Suppressor macrophage (primary cell): ENCODE measurements at regions not wholly inside any gene's neighbourhood (a gene's known extent, or its start where the extent isn't known, plus 50 kb on each side); places are given as distances from the start of the nearest gene placed in this dataset.

Source experiments
- DNase-seq, 4 experiments: peaks; one replicate each; pipeline ENCODE4 v3.0.0-alpha.2; 2020 to 2022

- DNase-seq, result no peak
Measured at GRCh38 chr3:182730675-182731042, 62.6 kb upstream of the ATP11B start.

DNA sequence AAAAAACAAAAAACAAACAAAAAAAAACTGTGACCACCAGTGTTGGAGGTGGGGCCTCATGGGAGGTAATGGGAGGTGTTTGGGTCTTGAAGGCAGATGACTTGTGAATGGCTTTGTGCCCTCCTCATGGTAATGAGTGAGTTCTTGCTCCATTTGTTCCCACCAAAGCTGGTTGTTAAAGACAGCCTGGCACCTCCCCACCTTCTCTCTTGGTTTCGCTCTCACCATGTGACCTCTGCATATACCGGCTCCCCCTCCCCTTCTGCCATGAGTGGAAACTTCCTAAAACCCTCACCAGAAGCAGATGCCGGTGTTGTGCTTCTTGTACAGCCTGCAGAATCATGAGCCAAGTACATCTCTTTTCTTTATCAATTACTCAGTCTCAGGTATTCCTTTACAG is 61.5 kb upstream of the ATP11B start:
- DNase-seq, result no peak

DNA sequence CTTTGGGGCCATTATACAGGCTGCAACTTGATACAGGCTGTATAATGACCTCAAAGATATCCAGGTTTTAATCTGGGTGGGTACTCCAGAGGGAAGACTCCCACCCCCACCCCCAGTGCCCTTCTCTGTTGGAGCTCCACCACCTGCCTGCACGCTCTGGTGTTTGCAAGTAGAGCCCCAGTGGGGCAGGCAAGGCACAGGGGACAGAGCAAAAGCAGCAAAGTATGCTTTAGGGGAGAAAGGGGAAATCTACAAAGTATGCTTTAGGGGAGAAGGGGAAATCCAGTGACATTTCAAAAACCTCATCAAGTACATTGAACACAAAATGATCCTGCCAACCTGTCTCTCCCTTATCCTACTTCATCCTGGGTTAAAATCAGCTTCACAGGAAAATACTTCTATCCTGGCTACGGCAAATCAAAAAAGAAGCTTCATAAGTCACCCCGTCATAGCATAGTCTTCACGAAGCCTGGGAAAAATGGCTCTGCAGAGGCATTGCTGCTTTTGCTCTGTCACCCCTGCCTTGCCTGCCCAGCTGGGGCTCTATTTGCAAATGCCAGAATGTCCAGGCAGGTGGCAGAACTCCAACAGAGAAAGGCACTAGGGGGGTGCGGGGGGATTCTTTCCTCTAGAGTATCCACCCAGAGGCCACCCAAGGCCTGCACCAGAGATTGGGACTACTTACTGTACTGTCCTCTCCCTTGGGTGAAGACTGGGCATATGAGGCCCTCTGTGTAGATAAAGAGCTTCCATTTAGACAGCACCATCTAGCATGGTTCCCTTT is 60.9 kb upstream of the ATP11B start:
- no peak for DNase-seq

- DNase-seq, result no peak
Measured at GRCh38 chr3:182735672-182736071, 57.6 kb upstream of the ATP11B start.

- DNase-seq, result no peak
Measured at GRCh38 chr3:182737825-182738224, 55.5 kb upstream of the ATP11B start.

DNA sequence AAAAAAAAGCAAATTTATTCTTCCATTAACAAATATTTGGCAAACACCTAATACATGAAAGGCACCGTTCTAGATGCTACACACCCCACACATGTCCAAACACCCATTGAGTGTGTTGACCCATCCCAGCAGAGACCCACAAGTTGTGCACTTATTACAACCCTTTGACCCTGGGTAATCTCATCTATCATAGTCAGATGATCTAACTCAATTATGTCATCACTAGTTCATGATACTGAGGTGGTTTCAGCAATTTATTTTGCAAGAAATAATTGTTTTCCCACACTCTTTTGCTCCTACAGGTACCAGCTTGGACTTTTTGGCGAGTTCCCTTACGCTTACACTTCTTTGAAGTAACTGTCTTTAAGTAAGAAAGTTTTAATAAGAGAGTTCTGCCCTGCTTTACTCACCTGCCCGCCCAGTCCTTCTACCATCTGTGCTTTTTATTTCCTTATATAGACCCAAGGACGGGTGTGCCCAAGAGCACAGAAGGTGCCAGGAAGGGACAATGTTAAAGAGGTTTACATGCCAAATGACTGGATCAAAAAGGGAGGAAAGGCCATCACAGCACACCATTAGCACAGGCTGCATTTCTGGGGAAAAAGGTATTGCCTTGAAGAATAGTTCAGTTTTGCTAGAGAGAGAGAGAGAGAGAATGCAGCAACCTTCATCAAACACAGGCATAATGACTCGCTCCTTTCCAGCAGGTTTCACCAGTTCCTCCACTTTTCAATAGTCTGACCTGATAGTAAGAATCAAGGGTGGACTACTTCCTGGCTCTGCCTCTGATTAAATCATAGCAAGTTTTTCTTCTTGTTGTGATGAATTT is 54.5 kb upstream of the ATP11B start:
- DNase-seq, result no peak

DNA sequence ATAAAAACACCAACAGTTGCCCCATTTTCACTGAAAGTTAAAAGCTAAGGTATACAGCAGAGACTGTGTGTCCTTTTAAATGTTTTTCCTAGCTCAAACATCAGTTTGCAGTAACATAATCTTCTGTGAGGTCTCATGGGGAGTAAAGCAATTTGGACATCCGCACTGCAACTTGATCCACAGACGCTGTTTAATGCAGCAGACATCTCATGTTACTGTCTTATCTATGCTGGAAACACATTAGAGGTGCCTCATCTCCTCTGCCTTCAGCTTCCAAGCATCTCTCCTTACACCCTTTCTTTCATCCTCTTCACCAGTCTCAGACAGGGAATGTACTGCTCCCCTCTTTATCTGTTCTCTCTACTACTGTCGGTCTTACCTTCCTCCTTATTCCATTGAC is 53.7 kb upstream of the ATP11B start:
- no peak for DNase-seq

DNA sequence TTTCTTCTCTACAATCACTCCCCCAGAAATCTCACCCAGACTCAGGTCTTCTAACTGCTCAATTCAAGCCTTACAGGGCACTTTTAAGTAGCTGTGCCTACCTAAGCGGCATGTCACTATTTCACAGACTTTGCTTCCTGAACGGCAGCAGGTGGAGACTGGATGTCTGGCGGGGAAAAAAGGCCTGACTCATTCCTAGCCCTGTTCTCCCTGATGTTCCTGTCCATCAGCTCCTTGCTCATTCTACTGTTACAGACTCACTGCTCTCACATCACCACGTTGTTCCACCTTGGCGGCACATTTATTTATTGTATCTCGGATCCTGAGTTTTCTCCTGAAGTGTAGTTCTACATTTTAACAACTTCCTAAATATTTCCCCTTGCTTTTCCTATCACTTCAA is 52.6 kb upstream of the ATP11B start:
- DNase-seq, result no peak

DNA sequence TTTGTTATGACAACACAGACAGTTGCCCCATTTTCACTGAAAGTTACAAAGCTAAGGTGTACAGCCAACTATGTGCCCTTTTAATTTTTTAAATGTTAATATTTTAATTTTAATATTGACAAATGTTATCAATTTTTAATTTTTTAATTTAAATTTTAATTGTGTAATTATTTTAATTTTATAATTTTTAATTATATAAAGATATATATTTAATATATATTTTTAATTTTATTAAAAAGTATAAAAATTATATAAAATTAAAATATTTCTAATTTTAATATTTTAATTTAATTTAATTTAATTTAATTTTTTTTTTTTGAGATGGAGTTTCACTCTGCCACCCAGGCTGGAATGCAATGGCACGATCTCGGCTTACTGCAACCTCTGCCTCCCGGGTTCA is 52.1 kb upstream of the ATP11B start:
- no peak for DNase-seq
